ENCODE measurements at regions not wholly inside any gene's neighbourhood (a gene's known extent, or its start where the extent isn't known, plus 50 kb on each side); places are given as distances from the start of the nearest gene placed in this dataset.

GRCh38 chr10:3502673-3503072, 282.3 kb downstream of the KLF6 start:
- no peak for DNase-seq
- no peak for TF ChIP-seq CTCF (IDR thresholded peaks at IDR 0.05; ENCODE audit: low read depth, low read length)
- Histone ChIP-seq H3K36me3 (no peaks in the 10 kb centered on the region), H3K4me3 (ENCODE audit: low read depth, low read length) (no peak overlapping the region), H3K27ac (no peak overlapping the region), H3K27me3 (ENCODE audit: insufficient read depth, low read depth, severe bottlenecking) (no peaks in the 10 kb centered on the region), H3K9me3 (ENCODE audit: severe bottlenecking) (no peaks in the 10 kb centered on the region)

GRCh38 chr10:3500408-3500856, 284.6 kb downstream of the KLF6 start:
- no peak for DNase-seq
- H3K27ac ChIP-seq, result no peak overlapping the region

GRCh38 chr10:3499120-3499519, 285.9 kb downstream of the KLF6 start:
- H3K4me3 ChIP-seq (ENCODE audit: low read depth, low read length), result no peak overlapping the region
- no peak overlapping the region for H3K27ac ChIP-seq
- TF ChIP-seq CTCF (IDR thresholded peaks at IDR 0.05; ENCODE audit: low read depth, low read length), result no peak
- DNase-seq, result no peak
- H3K36me3 ChIP-seq, result no peaks in the 10 kb centered on the region
- no peaks in the 10 kb centered on the region for H3K9me3 ChIP-seq (ENCODE audit: severe bottlenecking)
- H3K27me3 ChIP-seq (ENCODE audit: insufficient read depth, low read depth, severe bottlenecking), result no peaks in the 10 kb centered on the region

More at GRCh38 chr10:3500408-3500856, 284.6 kb downstream of the KLF6 start:
- no peak overlapping the region for H3K4me3 ChIP-seq (ENCODE audit: low read depth, low read length)
- no peaks in the 10 kb centered on the region for H3K27me3 ChIP-seq (ENCODE audit: insufficient read depth, low read depth, severe bottlenecking)
- H3K9me3 ChIP-seq (ENCODE audit: severe bottlenecking), result no peaks in the 10 kb centered on the region
- H3K36me3 ChIP-seq, result no peaks in the 10 kb centered on the region
- TF ChIP-seq CTCF (IDR thresholded peaks at IDR 0.05; ENCODE audit: low read depth, low read length), result no peak

DNA sequence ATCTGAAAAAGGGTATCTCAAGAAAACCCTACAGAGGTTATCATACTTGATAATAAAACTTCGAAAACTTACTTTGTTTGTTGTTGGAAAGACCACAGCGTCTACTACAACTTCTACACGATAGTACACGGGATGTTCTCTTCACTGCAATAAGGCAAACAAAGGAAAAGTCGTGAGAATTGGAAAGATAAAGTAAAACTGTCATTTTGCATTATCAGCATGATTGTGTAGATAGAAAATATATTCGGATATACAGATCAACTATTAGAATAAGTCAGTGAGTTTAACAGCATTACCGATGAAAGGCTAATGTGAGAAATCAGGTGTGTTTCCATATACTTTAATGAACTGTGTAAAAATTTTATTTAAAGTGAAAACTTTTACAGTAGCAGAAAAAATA, 287.4 kb downstream of the KLF6 start:
- Histone ChIP-seq H3K36me3 (no peaks in the 10 kb centered on the region), H3K9me3 (ENCODE audit: severe bottlenecking) (no peaks in the 10 kb centered on the region), H3K27ac (no peak overlapping the region), H3K27me3 (ENCODE audit: insufficient read depth, low read depth, severe bottlenecking) (no peaks in the 10 kb centered on the region), H3K4me3 (ENCODE audit: low read depth, low read length) (no peak overlapping the region)
- DNase-seq, result no peak
- TF ChIP-seq CTCF (IDR thresholded peaks at IDR 0.05; ENCODE audit: low read depth, low read length), result no peak

GRCh38 chr10:3496138-3496537, 288.9 kb downstream of the KLF6 start:
- Histone ChIP-seq H3K36me3 (no peaks in the 10 kb centered on the region), H3K27ac (no peak overlapping the region), H3K4me3 (ENCODE audit: low read depth, low read length) (no peak overlapping the region)

More at GRCh38 chr10:3496138-3496537, 288.9 kb downstream of the KLF6 start:
- no peak for DNase-seq
- no peaks in the 10 kb centered on the region for H3K27me3 ChIP-seq (ENCODE audit: insufficient read depth, low read depth, severe bottlenecking)
- H3K9me3 ChIP-seq (ENCODE audit: severe bottlenecking), result no peaks in the 10 kb centered on the region
- no peak for TF ChIP-seq CTCF (IDR thresholded peaks at IDR 0.05; ENCODE audit: low read depth, low read length)

All from WERI-Rb-1 (cell line).